Uterus (tissue), 3 donors: ENCODE measurements at regions not wholly inside any gene's neighbourhood (a gene's known extent, or its start where the extent isn't known, plus 50 kb on each side); places are given as distances from the start of the nearest gene placed in this dataset.
"Not testable (repeated sequence)": the region's sequence is repeated elsewhere in the genome, so short reads cannot be mapped to it uniquely, and the experiment has no call there.

Experiments used
- DNase-seq, 2 donors: peaks; one replicate each; pipeline ENCODE4 v3.0.0-alpha.2; 2019 to 2020
- H3K27ac ChIP-seq, 2 donors: fragments of 200-600 bp; sonication (generic); 1 replicate in 1 of 2; 2 replicates in 1 of 2; pipeline ENCODE4 v1.5.1; 2016 to 2018
- H3K27me3 ChIP-seq, 2 donors: fragments of 200-600 bp; sonication (generic); one replicate each; pipeline ENCODE4 v1.5.1; 2018 to 2019; ENCODE audit warnings: control low read depth in 1 of 2
- H3K36me3 ChIP-seq, 2 donors: fragments of 200-600 bp; sonication (generic); one replicate each; pipeline ENCODE4 v1.5.1; 2019; ENCODE audit warnings: control low read depth in 1 of 2
- H3K4me1 ChIP-seq, 2 donors: fragments of 200-600 bp; sonication (generic); one replicate each; pipeline ENCODE4 v1.5.1; 2018 to 2019; ENCODE audit warnings: control low read depth in 1 of 2
- H3K4me3 ChIP-seq, 2 donors: fragments of 200-600 bp; sonication (generic); 1 replicate in 1 of 2; 2 replicates in 1 of 2; pipeline ENCODE4 v1.5.1; 2018 to 2019; ENCODE audit warnings: mild to moderate bottlenecking in 1 of 2
- H3K9me3 ChIP-seq, 2 donors: fragments of 200-600 bp; sonication (generic); one replicate each; pipeline ENCODE4 v1.5.1; 2019; ENCODE audit warnings: control low read depth in 1 of 2
- POLR2A ChIP-seq, 2 donors: fragments of 450-650 bp; IDR thresholded peaks; one replicate each; pipeline ENCODE4 v1.6.1; 2016; ENCODE audit warnings: antibody characterized with exemption in 2 of 2, mild to moderate bottlenecking in 1 of 2, moderate library complexity in 1 of 2
- intact Hi-C: fragments of 100-400 bp; cut with DNase I; formaldehyde crosslinking; loops from one replicate; pipeline ENCODE4 v1.15.1; 2023; ENCODE audit warnings: low total_unique reads
- TF ChIP-seq, protein P1 (sequence below), 4 experiments: fragments of 200-600 bp in 2 of 4; fragments of 450-650 bp in 2 of 4; sonication (generic) in 2 of 4; IDR thresholded peaks; one replicate each; pipeline ENCODE4 v1.5.1; 2016 to 2019; ENCODE audit warnings: antibody characterized with exemption in 4 of 4, mild to moderate bottlenecking in 2 of 4, moderate library complexity in 1 of 4
- donor health status: DM: yes; HTN: yes; CAD: no.

DNA sequence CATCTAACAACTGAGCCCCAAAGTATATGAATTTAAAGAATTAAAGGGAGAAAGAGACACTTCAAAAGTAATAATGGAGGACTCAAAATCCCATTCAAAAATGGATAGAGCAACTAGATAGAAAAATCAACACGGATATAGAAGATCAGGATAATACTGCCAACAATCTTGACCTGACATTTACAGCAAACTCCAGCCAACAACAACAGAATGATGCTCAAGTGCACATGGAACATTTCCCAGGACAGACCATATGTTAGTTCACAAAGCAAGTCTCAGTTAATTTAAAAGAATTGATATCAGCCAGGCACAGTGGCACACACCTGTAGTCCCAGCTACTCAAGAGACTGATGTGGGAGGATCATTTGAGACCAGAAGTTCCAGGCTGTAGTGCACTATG, 72.0 kb upstream of the SMARCAD1 start:
- Histone ChIP-seq H3K27me3 (no peaks in the 10 kb centered on the region), H3K36me3 (no peaks in the 10 kb centered on the region), H3K9me3 (no peaks in the 10 kb centered on the region), H3K4me1 (no peaks in the 10 kb centered on the region), H3K27ac (no peak overlapping the region), H3K4me3 (no peak overlapping the region)
- intact Hi-C loops, result no loop called here
- DNase-seq, result no peak
- no peak for TF ChIP-seq POLR2A (IDR thresholded peaks at IDR 0.05)
- TF ChIP-seq, protein P1, sequence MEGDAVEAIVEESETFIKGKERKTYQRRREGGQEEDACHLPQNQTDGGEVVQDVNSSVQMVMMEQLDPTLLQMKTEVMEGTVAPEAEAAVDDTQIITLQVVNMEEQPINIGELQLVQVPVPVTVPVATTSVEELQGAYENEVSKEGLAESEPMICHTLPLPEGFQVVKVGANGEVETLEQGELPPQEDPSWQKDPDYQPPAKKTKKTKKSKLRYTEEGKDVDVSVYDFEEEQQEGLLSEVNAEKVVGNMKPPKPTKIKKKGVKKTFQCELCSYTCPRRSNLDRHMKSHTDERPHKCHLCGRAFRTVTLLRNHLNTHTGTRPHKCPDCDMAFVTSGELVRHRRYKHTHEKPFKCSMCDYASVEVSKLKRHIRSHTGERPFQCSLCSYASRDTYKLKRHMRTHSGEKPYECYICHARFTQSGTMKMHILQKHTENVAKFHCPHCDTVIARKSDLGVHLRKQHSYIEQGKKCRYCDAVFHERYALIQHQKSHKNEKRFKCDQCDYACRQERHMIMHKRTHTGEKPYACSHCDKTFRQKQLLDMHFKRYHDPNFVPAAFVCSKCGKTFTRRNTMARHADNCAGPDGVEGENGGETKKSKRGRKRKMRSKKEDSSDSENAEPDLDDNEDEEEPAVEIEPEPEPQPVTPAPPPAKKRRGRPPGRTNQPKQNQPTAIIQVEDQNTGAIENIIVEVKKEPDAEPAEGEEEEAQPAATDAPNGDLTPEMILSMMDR (IDR thresholded peaks at IDR 0.05), result no peak

DNA sequence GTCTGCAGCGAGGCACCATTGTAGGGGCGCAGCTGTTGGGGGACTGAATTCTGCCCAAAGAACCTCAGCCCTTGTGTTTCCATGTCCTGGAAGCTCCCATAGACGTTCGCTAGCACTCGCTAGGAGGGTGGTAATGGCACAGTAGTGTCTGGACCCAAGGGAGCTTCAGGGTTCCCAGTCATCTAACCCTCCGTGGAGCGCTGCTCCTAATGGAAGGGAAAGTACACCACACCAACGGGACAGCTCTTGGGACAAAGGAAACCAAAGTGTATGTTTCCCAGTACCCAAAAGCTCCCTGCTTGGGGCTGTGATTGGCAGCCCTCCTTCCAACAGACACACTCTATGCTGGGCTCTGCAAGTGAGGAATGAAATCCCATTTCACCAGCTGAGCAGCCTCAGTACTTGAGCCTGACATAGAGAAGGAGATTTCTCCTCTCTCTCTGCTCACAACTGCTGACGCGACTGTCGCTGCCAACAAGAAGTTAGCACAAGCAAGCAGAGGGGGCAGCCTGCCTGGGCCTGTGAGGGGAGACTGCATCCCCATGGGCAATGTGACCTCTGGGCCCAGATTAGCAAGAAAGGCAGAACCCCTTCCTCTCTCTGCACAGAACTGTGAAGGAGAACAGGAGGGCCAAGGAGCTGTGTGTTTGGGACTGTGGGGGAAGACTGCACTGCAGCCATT, 67.6 kb upstream of the SMARCAD1 start:
- Histone ChIP-seq H3K27me3 (no peaks in the 10 kb centered on the region), H3K4me3 (no peak overlapping the region), H3K9me3 (no peaks in the 10 kb centered on the region), H3K27ac (no peak overlapping the region), H3K4me1 (no peaks in the 10 kb centered on the region), H3K36me3 (no peaks in the 10 kb centered on the region)
- TF ChIP-seq POLR2A (IDR thresholded peaks at IDR 0.05), result no peak
- TF ChIP-seq, protein P1 (IDR thresholded peaks at IDR 0.05), result no peak
- intact Hi-C loops, result no loop called here
- DNase-seq, result no peak

DNA sequence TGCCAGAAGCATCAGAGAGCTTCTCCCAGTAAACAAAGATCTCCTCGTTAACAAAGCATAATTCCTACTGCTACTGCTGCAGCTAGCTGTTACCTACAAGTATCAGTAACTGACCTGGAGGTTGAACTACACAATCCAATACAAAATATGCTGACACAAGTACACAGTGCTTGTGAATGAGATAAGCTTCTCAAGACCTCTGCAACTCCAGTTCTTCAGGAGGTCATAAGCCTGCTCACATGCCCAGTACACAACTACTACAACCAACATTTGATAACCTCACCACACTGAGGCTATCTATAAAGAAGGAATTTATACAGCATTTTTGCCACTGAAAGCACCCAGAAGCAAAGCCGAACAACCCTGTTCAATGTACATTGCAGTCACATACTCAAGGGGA, 66.7 kb upstream of the SMARCAD1 start:
- TF ChIP-seq, protein P1 (IDR thresholded peaks at IDR 0.05), result no peak
- no peak for TF ChIP-seq POLR2A (IDR thresholded peaks at IDR 0.05)
- intact Hi-C loops, result no loop called here
- DNase-seq, result no peak
- Histone ChIP-seq H3K27ac (no peak overlapping the region), H3K27me3 (no peaks in the 10 kb centered on the region), H3K4me1 (no peaks in the 10 kb centered on the region), H3K36me3 (no peaks in the 10 kb centered on the region), H3K4me3 (no peak overlapping the region), H3K9me3 (no peaks in the 10 kb centered on the region)

DNA sequence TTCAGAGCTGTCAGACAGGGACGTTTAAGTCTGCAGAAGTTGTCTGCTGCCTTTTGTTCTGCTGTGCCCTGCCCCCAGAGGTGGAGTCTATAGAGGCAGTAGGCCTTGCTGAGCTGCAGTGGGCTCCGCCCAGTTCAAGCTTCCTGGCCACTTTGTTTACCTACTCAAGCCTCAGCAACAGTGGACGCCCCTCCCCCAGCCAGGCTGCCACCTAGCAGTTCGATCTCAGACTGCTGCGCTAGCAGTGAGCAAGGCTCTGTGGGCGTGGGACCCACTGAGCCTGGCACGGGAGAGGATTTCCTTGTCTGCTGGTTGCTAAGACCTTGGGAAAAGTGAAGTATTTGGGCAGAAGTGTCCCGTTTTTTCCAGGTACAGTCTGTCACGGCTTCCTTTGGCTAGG, 59.6 kb upstream of the SMARCAD1 start:
- H3K36me3 ChIP-seq, H3K9me3 ChIP-seq, H3K27me3 ChIP-seq, H3K27ac ChIP-seq, intact Hi-C loops, DNase-seq, H3K4me3 ChIP-seq, H3K4me1 ChIP-seq: not testable (repeated sequence)

DNA sequence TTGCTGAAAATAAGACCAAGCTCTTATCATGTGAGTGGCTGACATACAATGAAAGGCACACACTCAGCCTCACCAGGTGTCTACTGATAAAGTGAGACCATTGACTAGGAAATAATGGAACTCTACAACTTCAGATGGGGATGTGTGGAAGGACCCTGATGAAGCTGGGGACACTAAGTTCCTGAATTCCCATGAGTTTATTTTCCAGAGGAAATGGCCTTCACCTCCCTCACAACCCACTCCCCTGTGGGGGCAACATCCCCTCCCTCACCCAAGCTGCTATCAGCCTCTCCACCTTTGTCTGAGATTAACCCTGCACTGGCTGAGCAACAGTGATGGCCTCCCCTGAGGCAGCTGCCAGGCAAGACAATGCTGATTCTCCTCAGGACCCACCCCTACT, 55.2 kb upstream of the SMARCAD1 start:
- Histone ChIP-seq H3K27ac (no peak overlapping the region), H3K4me1 (no peaks in the 10 kb centered on the region), H3K36me3 (no peaks in the 10 kb centered on the region), H3K9me3 (no peaks in the 10 kb centered on the region), H3K4me3 (no peak overlapping the region), H3K27me3 (no peaks in the 10 kb centered on the region)
- TF ChIP-seq, protein P1 (IDR thresholded peaks at IDR 0.05), result no peak
- intact Hi-C loops, result no loop called here
- DNase-seq, result no peak

DNA sequence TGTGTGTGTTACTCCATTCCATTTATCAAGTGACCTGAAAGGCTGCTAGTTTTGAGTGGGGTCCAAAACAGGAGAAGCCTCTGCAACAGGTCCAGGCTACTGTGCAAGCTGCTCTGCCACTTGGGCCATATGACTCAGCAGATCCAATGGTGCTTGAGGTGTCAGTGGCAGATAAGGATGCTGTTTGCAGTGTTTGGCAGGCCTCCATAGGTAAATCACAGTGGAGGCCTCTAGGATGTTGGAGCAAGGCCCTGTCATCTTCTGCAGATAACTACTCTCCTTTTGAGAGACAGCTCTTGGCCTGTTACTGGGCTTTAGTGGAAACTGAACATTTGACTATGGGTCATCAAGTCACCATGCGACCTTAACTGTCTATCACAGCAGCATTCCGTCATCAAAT, 52.3 kb upstream of the SMARCAD1 start:
- H3K9me3 ChIP-seq, H3K4me3 ChIP-seq, DNase-seq, intact Hi-C loops, H3K36me3 ChIP-seq, H3K4me1 ChIP-seq, H3K27ac ChIP-seq, H3K27me3 ChIP-seq: not testable (repeated sequence)
